ENCODE measurements at regions not wholly inside any gene's neighbourhood (a gene's known extent, or its start where the extent isn't known, plus 50 kb on each side); places are given as distances from the start of the nearest gene placed in this dataset.
A peak's percentile ranks its signal among the peaks of the same experiment; 100 is the strongest.

DNA sequence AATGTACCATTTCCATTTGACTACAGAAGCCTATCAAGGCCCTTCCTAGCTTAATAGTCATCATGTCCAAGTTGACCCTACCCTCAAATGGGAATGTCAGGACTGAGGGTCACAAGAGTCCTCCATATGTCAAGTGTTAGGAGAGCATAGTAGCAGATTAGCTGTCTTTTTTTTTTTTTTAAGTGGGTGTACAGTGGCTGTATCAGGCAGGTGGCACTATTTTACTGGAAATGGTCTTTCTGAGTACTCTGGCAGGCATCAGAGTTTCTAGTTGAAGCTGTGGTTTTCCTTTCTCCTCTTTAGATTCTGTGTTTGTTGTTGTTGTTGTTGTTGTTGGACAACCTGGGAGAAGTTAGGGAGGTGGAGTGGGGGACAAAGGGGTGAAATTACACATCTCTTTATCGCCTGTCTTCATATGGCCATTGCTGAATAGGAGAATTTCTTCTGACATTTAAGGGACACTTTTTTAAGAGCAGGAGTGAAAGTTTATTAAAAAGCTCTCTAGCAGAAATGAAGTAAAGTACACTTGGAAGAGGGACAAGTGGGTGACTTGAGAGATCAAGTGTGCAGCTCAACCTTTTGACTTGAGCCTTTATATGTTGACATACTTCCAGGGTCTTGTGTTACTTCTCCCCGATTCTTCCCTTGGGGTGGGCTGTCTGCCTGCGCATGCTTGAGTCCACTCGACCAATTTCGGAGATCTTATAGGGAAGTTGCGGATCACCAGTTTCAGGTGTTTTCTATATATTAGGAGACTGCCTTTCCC, 104.1 kb upstream of the FOXP2 start:
- TF ChIP-seq POLR2AphosphoS5 (IDR thresholded peaks at IDR 0.05), result no peak
- TF ChIP-seq, protein P1, sequence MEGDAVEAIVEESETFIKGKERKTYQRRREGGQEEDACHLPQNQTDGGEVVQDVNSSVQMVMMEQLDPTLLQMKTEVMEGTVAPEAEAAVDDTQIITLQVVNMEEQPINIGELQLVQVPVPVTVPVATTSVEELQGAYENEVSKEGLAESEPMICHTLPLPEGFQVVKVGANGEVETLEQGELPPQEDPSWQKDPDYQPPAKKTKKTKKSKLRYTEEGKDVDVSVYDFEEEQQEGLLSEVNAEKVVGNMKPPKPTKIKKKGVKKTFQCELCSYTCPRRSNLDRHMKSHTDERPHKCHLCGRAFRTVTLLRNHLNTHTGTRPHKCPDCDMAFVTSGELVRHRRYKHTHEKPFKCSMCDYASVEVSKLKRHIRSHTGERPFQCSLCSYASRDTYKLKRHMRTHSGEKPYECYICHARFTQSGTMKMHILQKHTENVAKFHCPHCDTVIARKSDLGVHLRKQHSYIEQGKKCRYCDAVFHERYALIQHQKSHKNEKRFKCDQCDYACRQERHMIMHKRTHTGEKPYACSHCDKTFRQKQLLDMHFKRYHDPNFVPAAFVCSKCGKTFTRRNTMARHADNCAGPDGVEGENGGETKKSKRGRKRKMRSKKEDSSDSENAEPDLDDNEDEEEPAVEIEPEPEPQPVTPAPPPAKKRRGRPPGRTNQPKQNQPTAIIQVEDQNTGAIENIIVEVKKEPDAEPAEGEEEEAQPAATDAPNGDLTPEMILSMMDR (IDR thresholded peaks at IDR 0.05), result peak in 1 of 6 experiments; percentile 29
- TF ChIP-seq POLR2A (IDR thresholded peaks at IDR 0.05), result no peak
- TF ChIP-seq EP300 (IDR thresholded peaks at IDR 0.05), result no peak
